ENCODE measurements at regions not wholly inside any gene's neighbourhood (a gene's known extent, or its start where the extent isn't known, plus 50 kb on each side); places are given as distances from the start of the nearest gene placed in this dataset.

- no peak overlapping the region for H3K4me3 ChIP-seq (ENCODE audit: low read depth, low read length)
- no peak for DNase-seq (ENCODE audit: low read depth)
- TF ChIP-seq, protein P1, sequence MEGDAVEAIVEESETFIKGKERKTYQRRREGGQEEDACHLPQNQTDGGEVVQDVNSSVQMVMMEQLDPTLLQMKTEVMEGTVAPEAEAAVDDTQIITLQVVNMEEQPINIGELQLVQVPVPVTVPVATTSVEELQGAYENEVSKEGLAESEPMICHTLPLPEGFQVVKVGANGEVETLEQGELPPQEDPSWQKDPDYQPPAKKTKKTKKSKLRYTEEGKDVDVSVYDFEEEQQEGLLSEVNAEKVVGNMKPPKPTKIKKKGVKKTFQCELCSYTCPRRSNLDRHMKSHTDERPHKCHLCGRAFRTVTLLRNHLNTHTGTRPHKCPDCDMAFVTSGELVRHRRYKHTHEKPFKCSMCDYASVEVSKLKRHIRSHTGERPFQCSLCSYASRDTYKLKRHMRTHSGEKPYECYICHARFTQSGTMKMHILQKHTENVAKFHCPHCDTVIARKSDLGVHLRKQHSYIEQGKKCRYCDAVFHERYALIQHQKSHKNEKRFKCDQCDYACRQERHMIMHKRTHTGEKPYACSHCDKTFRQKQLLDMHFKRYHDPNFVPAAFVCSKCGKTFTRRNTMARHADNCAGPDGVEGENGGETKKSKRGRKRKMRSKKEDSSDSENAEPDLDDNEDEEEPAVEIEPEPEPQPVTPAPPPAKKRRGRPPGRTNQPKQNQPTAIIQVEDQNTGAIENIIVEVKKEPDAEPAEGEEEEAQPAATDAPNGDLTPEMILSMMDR (IDR thresholded peaks at IDR 0.05; ENCODE audit: low read depth, low read length, missing control alignments) = no peak
- in situ Hi-C loops (cut with HindIII; ENCODE audit: low sequenced_read_pairs) = no loop called here
Observed at GRCh38 chr9:109945573-109945972, 165.6 kb downstream of the PALM2AKAP2 start.

DNA sequence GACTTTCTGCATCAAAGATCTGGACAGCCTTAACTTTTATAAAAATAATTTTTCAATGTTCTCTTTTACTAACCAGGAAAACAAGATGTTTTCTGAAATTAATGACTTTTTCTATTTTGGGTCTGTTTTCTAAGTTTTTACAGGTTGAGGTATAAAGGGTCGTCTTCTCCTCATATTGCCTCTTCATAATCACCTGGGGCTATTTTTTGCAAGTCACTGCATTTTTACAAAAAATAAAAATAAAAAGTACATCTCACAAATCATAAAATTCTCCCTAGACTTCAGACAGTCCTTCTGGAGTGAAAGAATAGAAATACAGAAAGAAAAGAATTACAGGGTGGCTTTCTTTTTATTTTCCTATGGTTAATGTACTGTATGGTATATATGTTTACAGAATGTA, 168.5 kb downstream of the PALM2AKAP2 start:
- in situ Hi-C loops (cut with HindIII; ENCODE audit: low sequenced_read_pairs) = no loop called here
- TF ChIP-seq, protein P1 (IDR thresholded peaks at IDR 0.05; ENCODE audit: low read depth, low read length, missing control alignments) = no peak
- no peak overlapping the region for H3K4me3 ChIP-seq (ENCODE audit: low read depth, low read length)
- no peak for DNase-seq (ENCODE audit: low read depth)

GRCh38 chr9:109950710-109951443, 170.9 kb downstream of the PALM2AKAP2 start:
- TF ChIP-seq, protein P1 (IDR thresholded peaks at IDR 0.05; ENCODE audit: low read depth, low read length, missing control alignments) = no peak
- DNase-seq (ENCODE audit: low read depth) = no peak
- in situ Hi-C loops (cut with HindIII; ENCODE audit: low sequenced_read_pairs) = no loop called here
- H3K4me3 ChIP-seq (ENCODE audit: low read depth, low read length) = no peak overlapping the region

DNA sequence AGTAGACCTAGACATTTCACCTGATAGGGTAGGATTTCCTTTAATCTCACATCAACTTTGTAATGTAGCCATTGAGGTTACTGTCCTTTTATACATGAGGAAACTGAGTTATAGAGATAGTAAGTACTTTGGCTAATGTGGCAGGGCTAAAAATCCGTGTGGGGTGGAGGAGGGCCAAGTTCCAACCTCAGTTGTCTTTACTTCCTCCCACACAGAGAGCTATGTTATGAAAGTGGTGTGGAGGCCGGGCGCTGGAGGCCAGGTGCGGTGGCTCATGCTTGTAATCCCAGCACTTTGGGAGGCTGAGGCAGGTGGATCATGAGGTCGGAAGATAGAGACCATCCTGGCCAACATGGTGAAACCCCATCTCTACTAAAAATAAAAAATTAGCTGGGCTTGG, 173.3 kb downstream of the PALM2AKAP2 start:
- DNase-seq (ENCODE audit: low read depth) = no peak
- H3K4me3 ChIP-seq (ENCODE audit: low read depth, low read length) = no peak overlapping the region
- TF ChIP-seq, protein P1 (IDR thresholded peaks at IDR 0.05; ENCODE audit: low read depth, low read length, missing control alignments) = no peak
- in situ Hi-C loops (cut with HindIII; ENCODE audit: low sequenced_read_pairs) = no loop called here

DNA sequence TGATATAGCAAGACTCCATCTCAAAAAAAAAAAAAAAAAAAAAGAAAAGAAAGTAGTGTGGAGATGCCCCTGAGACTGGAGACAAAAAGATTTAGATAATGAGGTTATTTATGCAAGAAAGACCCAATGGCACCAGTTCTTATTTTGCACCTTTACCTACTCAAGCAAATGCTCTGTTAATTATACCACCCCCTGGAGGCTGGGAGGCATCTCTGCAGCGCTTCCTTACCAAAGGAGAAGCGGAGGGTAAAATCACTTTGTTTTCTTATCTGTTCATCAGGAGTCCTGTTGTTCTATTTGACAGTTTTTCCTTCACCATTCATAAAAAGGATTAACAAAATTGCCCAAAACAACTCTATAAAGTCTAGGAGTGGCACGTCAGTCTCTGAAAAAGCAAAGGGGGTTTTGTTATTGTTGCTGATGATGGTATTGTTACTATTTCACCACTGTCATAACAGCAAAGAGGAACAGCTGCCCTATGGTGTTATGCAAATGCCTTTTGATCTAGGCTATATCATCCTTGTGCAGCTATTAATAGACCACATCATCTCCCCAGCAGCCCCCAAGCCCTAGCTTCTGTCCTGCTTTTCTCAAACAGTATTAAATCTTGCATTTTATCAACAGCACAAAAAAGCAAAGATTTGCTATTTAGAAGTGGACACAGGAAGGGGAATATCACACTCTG, 174.0 kb downstream of the PALM2AKAP2 start:
- no peak overlapping the region for H3K4me3 ChIP-seq (ENCODE audit: low read depth, low read length)
- TF ChIP-seq, protein P1 (IDR thresholded peaks at IDR 0.05; ENCODE audit: low read depth, low read length, missing control alignments) = no peak
- in situ Hi-C loops (cut with HindIII; ENCODE audit: low sequenced_read_pairs) = no loop called here
- no peak for DNase-seq (ENCODE audit: low read depth)

GRCh38 chr9:109956717-109957440, 176.9 kb downstream of the PALM2AKAP2 start:
- DNase-seq (ENCODE audit: low read depth) = no peak
- H3K4me3 ChIP-seq (ENCODE audit: low read depth, low read length) = no peak overlapping the region
- in situ Hi-C loops (cut with HindIII; ENCODE audit: low sequenced_read_pairs) = no loop called here
- TF ChIP-seq, protein P1 (IDR thresholded peaks at IDR 0.05; ENCODE audit: low read depth, low read length, missing control alignments) = no peak

All from astrocyte of the cerebellum (primary cell).